ENCODE measurements at regions not wholly inside any gene's neighbourhood (a gene's known extent, or its start where the extent isn't known, plus 50 kb on each side); places are given as distances from the start of the nearest gene placed in this dataset.

DNA sequence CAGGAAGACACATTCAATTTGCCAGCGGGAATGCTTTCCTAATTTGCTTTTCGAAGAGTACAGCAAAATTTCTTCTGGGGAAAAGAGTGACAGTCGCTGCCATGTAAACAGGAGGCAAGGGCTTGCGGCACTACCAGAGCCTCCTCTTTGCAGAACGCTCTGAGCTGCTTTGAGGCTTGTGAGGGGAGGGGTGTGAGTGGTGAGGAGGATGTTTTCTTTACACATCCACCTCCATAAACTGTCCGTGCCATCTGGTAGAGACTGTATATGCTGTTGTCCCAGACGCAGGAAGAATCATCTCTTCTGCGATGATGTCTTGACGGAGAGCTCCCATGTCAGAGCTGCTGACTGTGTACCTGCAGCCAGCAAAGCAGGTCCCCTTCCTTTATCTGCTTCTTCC is 138.0 kb downstream of the SOCS6 start:
- no peak for DNase-seq (ENCODE audit: low read depth, low spot score)

DNA sequence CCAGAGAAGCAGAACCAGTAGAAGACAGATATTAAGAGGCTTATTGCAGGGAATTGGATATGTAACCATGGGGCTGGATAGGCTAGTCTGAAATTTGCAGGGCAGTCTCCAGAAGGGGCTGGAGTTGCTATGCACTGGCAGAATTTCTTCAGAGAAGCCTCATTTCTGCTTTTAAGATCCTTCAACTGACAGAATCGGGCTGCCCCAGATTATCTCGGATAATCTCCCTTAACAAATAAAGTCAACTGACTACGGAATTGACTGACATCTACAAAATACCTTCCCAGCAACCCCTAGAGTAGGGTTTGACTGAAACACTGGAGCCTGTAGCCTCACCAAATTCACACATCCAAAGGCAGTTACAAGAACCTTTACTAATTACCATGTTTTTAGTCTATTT is 136.4 kb downstream of the SOCS6 start:
- DNase-seq (ENCODE audit: low read depth, low spot score) = no peak

DNA sequence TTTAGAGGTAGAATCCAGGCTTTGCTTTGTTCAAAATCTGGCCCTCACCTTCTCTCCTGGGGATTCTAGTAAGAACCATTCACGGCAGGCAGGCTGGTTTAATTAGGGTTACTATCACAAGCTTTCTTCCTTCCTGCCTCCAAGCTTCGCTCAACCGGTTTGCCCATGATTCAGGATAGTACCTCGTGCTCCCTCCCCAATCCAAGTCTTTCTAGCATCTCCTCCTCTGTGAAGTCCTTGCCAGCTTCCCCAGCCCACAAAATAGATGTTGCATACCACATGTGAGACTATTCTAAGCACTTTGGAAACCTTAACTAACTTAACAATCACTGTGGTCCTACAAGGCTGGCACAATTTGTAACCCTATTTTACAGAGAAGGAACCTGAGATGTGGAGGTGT is 135.1 kb downstream of the SOCS6 start:
- no peak for DNase-seq (ENCODE audit: low read depth, low spot score)

DNA sequence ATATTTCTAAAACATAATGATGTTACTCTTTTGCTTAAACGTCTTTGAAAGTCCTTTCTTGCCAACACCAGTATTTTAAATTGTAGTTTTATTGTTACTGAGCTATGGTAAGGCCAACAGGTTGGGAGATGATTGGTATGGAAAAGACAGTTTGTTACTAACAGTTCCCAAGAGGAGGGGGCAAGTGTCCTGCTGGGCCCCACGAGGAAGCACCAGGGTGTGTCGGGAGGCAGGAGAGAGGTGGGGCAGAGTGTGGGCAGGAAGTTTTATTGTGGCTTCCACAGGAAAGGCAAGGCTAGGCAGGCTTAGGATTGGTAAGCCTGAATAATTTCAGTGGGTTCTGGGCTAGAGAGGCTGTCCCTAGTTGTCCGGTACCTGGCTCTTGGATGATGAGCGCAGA is 134.3 kb downstream of the SOCS6 start:
- no peak for DNase-seq (ENCODE audit: low read depth, low spot score)

DNA sequence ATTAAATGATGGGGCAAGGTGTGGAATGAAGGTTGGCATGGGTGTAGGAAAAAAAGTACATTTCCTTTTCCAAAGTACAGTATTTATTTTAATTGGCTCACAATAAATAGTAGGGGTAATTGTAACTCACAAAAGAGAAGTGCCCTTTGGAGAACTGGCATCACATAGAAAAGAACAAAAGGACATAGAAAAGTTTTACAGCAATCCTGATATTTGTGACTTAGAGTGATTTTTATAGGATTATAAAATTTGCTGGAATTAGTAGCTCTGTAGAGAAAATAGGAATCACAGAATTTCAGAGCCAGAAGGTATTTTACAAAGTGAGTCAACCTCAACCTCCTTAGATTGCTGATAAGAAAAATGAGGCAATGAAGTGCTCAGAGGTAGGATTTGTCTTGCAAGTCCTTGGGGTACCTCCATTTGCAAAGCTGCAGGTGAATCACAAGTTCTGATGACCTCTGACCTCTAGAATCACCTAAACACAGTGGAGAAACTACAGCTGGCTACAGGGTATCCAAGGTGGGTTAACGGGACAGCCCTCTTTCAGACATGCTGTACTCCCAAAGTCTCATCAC is 133.6 kb downstream of the SOCS6 start:
- DNase-seq (ENCODE audit: low read depth, low spot score) = no peak

DNA sequence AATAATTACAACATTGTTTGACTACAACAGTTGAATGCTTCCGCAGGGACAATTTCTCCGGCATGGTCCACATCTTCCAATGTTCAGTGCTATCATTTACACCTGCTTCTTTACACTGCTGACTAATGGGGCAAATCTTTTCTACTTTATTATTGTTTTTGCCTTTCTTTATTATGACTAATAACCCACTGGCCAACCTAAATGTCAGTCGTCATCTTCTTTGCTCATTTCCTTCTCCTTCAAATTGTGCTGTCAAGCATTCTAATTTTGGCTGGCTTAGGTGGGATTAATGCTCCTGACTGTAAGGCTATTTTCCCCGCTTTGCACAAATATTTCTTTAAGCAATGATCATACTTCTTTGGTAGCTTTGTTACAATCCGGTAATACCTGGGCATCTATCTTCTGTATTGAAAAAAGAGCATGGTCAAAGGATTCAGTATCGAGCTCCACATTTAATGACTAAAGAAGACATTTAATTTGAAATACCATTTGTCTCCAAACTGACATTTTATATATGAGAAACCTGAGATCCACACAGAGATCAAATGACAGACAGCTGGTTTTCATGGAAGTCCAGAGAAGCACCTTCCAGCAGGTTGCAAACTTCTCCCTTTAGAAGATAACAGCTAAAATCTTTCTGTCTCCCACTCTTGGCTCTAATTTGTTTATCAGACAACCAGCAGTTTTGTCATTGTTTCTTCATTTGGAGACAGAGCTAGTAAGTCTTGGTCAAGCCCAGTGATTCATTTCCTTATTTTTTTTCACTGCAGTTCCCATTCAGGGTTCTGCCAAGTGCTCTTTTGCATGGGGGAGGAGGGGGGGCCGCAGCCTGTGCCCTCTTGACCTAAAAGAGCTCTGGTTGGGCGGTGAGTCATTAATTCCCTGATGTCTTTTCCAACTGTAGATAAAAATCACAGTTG is 132.9 kb downstream of the SOCS6 start:
- DNase-seq (ENCODE audit: low read depth, low spot score) = no peak

DNA sequence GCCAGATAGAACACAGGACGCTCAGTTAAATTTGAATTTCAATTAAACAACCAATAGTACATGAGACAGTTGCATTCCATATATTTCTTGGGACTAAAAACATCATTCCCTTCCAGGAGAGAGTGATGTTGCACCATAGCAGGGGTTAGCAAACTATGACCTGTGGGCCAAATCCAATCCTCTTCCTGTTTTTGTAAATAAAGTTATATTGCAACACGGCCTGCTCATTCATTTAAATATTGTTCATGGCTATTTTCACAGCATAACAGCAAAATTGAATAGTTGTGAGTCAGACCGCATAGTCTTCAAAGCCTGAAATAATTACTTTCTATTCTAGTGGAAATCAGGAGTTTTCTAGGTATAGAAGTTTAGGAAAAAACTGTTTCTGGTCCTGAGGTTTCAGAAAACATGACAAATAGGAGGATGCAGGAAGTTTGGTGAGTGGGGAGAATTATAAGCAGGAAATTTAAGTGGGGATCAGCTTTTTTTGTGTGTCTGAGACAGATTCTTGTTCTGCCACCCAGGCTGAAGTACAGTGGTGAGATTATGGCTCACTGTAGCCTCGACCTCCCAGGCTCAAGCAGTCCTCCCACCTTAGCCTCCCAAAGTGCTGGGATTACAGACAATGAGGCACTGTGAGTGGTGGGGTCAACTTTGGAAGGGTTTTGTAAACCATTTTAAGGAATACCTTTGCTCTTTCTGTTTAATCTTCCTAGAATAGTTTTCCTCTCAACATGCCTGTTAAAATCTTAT is 131.5 kb downstream of the SOCS6 start:
- no peak for DNase-seq (ENCODE audit: low read depth, low spot score)

DNA sequence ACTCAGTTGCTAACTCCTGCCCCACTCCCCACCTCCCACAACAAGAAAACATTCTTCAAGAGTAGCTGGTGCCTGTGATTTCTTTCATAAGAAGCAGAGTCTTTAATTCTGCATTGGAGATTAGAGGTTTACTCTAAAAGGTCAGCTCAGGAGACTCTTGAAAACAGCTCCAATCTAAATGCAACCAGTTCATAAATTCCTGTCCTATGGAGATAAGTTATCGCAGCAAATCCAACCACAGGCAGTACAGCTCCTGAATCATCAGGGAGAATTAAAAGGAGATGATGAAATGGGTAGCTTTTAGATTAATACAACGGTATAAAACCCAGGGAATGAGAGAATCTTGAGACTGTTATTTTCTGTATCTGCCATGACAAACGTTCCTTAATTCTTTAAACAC is 130.7 kb downstream of the SOCS6 start:
- no peak for DNase-seq (ENCODE audit: low read depth, low spot score)

DNA sequence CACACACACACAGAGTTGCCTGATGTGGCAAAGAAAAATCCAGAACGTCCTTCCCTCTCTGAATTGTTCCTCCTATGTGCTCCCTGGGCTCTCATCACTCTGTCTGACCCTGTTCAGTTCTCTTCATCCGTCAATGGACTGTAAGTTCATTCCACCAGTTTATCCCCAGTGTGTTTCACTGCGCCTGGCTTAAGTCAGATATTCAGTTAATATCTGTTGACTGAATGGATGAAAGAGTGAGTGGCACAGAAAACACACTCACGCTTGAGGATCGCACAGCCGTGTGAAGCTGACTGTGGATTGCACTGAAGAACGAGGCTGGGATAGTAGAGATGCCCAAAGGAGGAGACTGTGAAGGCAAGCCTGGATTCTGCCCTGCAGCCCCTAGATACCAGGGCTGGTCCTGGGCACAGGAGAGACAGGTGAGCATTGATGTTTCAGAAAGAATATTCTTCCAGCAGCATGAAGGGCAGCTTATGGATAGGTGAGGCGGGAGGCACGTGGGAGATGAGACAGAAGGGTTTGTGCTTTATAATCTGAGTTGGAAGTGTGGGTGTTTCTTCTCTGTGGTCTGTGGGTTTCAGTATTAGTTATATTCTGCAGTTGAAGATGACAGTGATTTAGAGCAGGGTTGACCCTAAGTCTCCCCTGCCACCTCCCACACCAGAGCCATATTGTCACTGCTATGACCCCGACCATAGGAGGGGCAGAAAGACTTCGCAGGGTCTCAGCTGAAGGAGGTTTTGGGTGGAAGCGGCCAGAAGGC is 129.9 kb downstream of the SOCS6 start:
- no peak for DNase-seq (ENCODE audit: low read depth, low spot score)

DNA sequence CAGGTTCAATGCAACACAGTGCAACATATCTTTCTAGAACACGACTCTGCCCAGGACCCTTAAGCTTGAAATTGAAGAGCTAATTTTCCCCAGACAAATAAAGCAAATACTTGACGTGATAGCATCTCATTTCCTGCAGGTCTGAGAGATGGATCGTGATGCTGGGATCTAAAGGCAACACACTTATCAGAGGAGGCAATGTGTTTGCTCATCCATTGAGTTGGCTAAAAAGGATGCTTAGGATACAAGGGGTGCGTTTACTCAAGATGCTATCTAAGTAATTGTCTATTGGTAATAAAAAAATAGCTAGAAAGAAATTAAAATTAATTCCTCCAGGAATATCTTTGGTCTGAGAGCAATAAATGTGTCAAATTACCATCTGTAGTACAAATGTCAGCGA is 129.0 kb downstream of the SOCS6 start:
- DNase-seq (ENCODE audit: low read depth, low spot score) = no peak

DNA sequence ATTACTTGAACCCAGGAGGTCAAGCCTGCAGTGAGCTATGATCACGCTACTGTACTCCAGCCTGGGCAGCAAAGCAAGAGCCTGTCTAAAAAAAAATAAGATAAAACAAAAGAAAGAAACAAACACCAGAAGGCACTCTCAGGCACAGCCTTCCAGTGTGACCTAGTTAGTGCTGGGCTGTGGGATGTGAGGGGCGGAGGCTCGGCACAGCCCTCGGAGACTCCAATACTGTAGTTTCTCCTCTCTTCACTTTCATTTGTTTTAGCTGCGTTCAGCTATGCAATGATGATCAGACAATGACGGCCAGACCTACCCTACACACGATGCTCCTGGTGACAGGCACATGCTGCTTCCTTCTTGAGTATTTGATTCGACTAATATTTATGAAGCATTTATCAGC is 127.7 kb downstream of the SOCS6 start:
- no peak for DNase-seq (ENCODE audit: low read depth, low spot score)

DNA sequence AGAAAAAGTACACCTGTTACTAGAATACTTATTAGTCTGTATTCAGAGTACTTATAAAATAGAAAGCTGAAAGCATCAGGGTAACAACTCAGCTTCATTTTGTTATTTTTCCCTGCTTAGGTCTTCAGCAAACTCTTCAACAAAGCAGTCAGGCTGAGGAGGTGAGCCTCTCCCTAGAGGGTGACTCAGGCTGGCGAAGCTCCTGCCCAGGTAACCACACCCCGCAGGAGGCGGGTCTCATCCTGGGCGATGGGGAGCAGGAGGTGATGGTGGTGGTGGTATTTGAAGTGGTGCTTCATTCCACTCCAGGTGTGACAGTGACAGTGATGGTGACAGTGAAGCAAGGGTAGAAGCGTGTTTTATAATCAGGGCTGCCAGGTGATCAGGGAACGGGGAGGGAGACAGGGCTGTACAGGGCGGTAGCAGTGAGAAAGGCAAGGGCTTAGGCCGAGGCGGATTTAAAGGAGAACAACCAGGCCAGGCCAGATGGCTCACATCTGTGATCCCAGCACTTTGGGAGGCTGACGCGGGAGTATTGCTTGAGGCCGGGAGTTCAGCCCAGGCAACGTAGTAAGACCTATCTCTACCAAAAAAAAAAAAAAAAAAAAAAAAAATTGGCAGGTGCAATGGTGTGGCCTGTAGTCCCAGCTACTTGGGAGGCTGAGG is 127.1 kb downstream of the SOCS6 start:
- DNase-seq (ENCODE audit: low read depth, low spot score) = no peak

DNA sequence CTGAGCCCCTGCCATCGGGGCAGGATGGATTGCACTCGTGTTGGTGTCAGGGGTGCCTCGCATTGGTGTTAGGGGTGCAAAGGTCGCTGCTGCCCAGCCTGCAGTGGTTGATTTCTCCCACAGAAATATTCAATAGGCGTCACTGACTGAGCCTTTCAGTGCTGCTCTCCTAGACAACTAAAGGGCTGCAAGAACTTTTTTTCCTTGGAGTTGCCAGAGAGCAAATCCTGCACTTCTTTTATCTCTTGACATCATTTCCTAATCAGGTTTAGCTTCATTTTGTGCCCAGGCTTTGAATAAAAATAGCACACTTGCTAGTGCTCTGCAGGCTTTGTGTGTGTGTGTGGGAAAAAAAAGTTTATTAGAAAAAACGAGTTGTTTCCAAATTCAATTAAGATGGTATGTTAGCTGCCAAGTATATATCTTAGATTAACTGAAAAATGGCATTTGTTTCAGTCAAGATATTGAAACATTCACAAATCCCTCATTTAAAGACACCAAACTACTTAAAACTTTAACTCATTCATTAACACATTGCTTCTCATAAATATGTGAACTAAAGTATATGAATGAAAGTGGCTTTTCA is 125.6 kb downstream of the SOCS6 start:
- DNase-seq (ENCODE audit: low read depth, low spot score) = no peak

DNA sequence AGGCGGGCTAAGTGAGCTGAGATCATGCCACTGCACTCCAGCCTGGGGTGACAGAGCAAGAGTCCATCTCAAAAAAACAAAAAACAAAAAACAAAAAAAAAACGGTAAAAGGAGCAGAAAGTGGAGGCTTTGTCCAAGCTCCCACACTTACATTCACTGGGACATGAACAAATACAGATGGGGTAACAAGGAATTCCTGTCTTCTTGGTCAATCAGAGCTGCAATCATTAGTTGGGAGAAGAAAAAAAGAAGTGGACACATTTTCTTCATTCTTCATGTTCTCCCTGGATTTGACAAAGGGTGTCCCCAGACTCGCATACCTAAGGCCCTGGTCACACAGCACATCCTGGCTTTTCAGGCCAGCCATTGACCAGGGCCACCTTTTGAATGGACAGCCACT is 124.6 kb downstream of the SOCS6 start:
- no peak for DNase-seq (ENCODE audit: low read depth, low spot score)

DNA sequence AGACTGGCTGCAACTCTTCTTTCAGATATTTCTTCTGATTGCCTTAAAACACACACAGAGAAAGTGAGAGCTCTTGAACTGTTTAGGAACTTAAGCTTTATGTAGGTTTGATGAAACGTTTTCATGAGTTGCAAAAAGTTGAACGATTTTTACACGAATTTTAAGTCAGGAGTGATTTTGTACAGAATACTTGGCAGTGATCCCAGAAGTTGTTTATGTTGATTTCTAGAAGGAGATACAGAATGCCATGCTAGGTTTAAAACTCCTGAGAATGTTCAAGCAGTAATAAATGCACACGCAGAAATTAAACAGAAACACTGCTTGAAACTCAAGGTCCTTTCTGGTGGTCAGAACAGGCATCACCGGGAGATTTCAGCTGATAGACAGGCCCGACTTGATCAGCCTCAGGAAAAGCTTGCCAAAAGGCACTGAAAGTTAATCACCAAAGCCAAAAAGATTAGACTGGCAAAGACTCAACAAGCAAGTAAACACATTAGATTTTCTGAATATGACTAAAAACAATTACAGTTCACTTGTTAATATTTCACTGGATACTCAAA is 123.1 kb downstream of the SOCS6 start:
- DNase-seq (ENCODE audit: low read depth, low spot score) = no peak

DNA sequence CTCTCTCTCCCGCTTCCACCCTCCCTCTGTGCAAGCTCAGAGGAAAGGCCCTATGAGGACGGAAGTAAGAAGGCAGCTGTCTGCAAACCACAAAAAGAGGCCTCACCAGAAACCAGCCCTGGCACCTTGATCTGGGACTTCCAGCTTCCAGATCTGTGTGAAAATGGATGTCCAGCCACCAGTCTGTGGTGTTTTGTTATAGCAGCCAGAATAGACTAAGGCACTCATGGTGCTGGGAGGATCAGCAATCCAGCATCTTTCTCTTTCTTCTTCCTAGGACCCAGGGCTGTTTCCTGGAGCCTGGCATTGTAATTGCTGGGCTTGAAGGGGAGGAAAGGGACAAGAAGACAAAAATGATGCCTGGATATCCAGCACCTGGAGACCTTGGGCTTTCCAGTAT is 122.5 kb downstream of the SOCS6 start:
- DNase-seq (ENCODE audit: low read depth, low spot score) = no peak

DNA sequence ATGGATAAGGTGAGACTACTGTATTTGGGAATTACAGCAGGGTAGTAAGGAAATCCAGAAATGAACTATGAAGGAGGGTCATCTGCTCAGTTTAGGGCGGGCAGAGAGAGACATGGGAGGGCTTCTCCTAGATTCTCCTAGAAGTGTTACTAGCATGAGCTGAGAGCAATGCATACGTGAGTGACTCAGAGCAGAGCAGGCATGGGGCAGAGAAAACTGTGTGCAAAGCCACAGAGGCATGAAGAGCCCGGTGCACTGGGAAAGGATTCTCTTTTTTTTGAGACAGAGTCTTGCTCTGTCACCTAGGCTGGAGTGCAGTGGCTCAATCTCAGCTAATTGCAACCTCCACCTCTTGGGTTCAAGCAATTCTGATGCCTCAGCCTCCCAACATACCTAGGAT is 116.2 kb downstream of the SOCS6 start:
- DNase-seq (ENCODE audit: low read depth, low spot score) = no peak

DNA sequence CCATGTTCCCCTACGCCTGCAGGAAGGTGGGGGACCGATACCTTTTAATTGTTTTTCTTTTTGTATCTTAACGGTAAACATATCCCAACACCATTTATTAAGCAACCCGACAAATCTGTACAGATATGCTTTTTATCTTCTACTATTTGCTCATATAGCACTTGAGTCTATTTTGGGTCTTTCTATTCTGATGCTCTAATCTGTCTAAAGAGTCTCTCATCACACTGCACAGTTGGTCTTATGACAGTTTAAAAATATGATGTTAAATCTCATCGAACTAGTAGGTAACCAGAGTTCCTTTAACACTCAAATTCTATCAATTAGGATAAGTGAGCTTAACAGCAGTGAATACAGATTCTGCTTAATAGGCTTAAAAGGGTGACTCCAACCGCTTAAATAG is 111.6 kb downstream of the SOCS6 start:
- no peak for DNase-seq (ENCODE audit: low read depth, low spot score)

DNA sequence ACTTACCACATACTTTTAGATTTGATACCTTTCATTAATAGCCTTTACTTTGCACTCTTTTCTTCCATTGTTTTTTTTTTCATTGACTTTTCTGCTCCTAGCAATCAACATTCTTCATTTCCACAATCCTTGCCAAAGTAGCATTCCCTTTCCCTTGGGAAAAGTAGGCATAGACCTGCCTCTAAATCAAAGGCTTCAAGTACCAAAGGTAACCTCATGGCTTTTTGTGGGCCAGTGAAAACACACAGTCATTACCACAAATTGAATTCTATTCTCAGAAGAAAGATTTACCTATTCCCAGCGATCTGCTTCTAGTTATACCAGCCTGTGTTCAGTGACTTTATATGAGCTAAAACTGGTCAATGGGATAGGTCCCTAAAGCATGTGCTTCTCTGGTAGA is 109.2 kb downstream of the SOCS6 start:
- DNase-seq (ENCODE audit: low read depth, low spot score) = no peak

DNA sequence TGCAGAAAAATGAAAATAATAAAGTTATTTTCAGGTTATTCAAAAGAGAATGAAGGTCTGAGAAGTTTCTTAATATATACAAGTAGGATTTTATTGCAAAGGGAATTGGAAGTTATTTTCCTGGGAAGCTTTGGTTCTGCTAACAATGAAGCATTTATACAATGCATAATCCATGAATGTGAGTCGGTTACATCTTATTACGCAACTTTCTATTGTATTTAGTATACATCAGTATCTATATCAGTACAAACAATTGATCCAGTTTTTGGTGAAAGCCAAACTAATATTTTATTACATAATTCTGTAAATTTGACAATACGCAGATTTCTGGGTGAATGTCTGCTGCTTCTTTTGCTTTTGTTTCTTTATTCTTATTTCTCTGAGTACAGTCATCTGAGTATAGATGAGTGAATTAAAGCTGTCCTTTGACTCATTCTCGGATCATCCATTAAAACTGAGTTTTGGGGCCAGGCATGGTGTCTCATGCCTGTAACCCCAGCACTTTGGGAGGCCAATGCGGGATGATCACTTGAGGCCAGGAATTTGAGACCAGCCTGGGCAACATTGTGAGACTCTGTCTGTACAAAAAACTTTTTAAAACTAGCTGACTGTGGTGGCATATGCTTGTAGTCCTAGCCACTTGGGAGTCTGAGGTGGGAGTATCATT is 108.5 kb downstream of the SOCS6 start:
- DNase-seq (ENCODE audit: low read depth, low spot score) = no peak
